H9 (cell line): ENCODE measurements at regions not wholly inside any gene's neighbourhood (a gene's known extent, or its start where the extent isn't known, plus 50 kb on each side); places are given as distances from the start of the nearest gene placed in this dataset.

Source experiments
- DNase-seq: peaks from one replicate; pipeline ENCODE4 v3.0.0-alpha.2; 2017
- H2AFZ ChIP-seq: one replicate; pipeline ENCODE4 v1.6.1; 2013; ENCODE audit warnings: mild to moderate bottlenecking, low read length, control low read depth, moderate library complexity
- H2AK5ac ChIP-seq: 2 replicates; pipeline ENCODE4 v1.6.1; 2013; ENCODE audit warnings: low read length, control low read depth, mixed read lengths; ENCODE audit not compliant: insufficient read length
- H2BK120ac ChIP-seq: one replicate; pipeline ENCODE4 v1.6.1; 2013; ENCODE audit warnings: low read depth, mild to moderate bottlenecking, low read length, control low read depth, inconsistent platforms; ENCODE audit not compliant: poor library complexity, severe bottlenecking
- H2BK12ac ChIP-seq: 2 replicates; pipeline ENCODE4 v1.6.1; 2013; ENCODE audit warnings: low read length, control low read depth, mixed read lengths, low read depth; ENCODE audit not compliant: insufficient read length
- H2BK15ac ChIP-seq: 2 replicates; pipeline ENCODE4 v1.6.1; 2013; ENCODE audit warnings: low read depth, low read length, control low read depth
- H2BK20ac ChIP-seq: one replicate; pipeline ENCODE4 v1.6.1; 2013; ENCODE audit warnings: low read depth, mild to moderate bottlenecking, low read length, control low read depth, inconsistent platforms; ENCODE audit not compliant: poor library complexity, severe bottlenecking
- H2BK5ac ChIP-seq: 2 replicates; pipeline ENCODE4 v1.6.1; 2013; ENCODE audit warnings: low read length, control low read depth, mixed read lengths; ENCODE audit not compliant: insufficient read length
- H3K14ac ChIP-seq: 2 replicates; pipeline ENCODE4 v1.6.1; 2013; ENCODE audit warnings: low read length, control low read depth; ENCODE audit not compliant: insufficient read depth
- H3K18ac ChIP-seq: 2 replicates; pipeline ENCODE4 v1.6.1; 2013; ENCODE audit warnings: low read depth, mild to moderate bottlenecking, mixed read lengths, low read length, control low read depth; ENCODE audit not compliant: insufficient read length
- H3K23ac ChIP-seq: 2 replicates; pipeline ENCODE4 v1.6.1; 2013; ENCODE audit warnings: low read length, control low read depth, mixed read lengths, low read depth; ENCODE audit not compliant: insufficient read length
- H3K23me2 ChIP-seq: 2 replicates; pipeline ENCODE4 v1.6.1; 2013; ENCODE audit warnings: low read depth, mild to moderate bottlenecking, mixed read lengths, low read length, control low read depth; ENCODE audit not compliant: insufficient read length, poor library complexity, severe bottlenecking
- H3K27ac ChIP-seq: 2 replicates; pipeline ENCODE4 v1.5.1; 2013; ENCODE audit warnings: low read length, control low read depth, mixed read lengths, low read depth; ENCODE audit not compliant: insufficient read length
- H3K27me3 ChIP-seq: 2 replicates; pipeline ENCODE4 v1.6.1; 2013; ENCODE audit warnings: low read length, control low read depth, inconsistent platforms; ENCODE audit not compliant: insufficient read depth
- H3K4ac ChIP-seq: 2 replicates; pipeline ENCODE4 v1.6.1; 2013; ENCODE audit warnings: low read depth, mild to moderate bottlenecking, control low read depth, inconsistent platforms, low read length, moderate library complexity
- H3K4me1 ChIP-seq: 2 replicates; pipeline ENCODE4 v1.6.1; 2013; ENCODE audit warnings: low read length, control low read depth, inconsistent platforms; ENCODE audit not compliant: insufficient read depth
- H3K4me2 ChIP-seq: 2 replicates; pipeline ENCODE4 v1.6.1; 2013; ENCODE audit warnings: low read length, control low read depth, mixed read lengths; ENCODE audit not compliant: insufficient read length, insufficient read depth
- H3K56ac ChIP-seq: 2 replicates; pipeline ENCODE4 v1.6.1; 2013; ENCODE audit warnings: low read depth, mild to moderate bottlenecking, mixed read lengths, low read length, control low read depth; ENCODE audit not compliant: insufficient read length
- H3K79me1 ChIP-seq: 2 replicates; pipeline ENCODE4 v1.6.1; 2013; ENCODE audit warnings: low read depth, mild to moderate bottlenecking, moderate library complexity, low read length, control low read depth, inconsistent platforms; ENCODE audit not compliant: insufficient read depth, poor library complexity, severe bottlenecking
- H3K79me2 ChIP-seq: 2 replicates; pipeline ENCODE4 v1.6.1; 2013; ENCODE audit warnings: low read length, control low read depth, inconsistent platforms; ENCODE audit not compliant: insufficient read depth
- H3K9ac ChIP-seq: 2 replicates; pipeline ENCODE4 v1.6.1; 2013; ENCODE audit warnings: low read length, control low read depth, mixed read lengths; ENCODE audit not compliant: insufficient read length; ENCODE audit errors: extremely low read depth
- H3K9me3 ChIP-seq: one replicate; pipeline ENCODE4 v1.6.1; 2013; ENCODE audit warnings: low read depth, low read length, inconsistent platforms; ENCODE audit not compliant: control insufficient read depth
- H3T11ph ChIP-seq: one replicate; pipeline ENCODE4 v1.6.1; 2013; ENCODE audit warnings: mild to moderate bottlenecking, low read length, control low read depth, inconsistent platforms
- H4K20me1 ChIP-seq: one replicate; pipeline ENCODE4 v1.6.1; 2013; ENCODE audit not compliant: control insufficient read depth, insufficient read length, insufficient read depth
- H4K5ac ChIP-seq: 2 replicates; pipeline ENCODE4 v1.6.1; 2013; ENCODE audit warnings: low read depth, mild to moderate bottlenecking, mixed read lengths, low read length, control low read depth; ENCODE audit not compliant: insufficient read length
- H4K8ac ChIP-seq: replicated peaks from 2 replicates; pipeline ENCODE4 v1.6.1; 2013; ENCODE audit warnings: low read length, control low read depth, mixed read lengths, low read depth; ENCODE audit not compliant: insufficient read length
- H4K91ac ChIP-seq: 2 replicates; pipeline ENCODE4 v1.6.1; 2013; ENCODE audit warnings: low read depth, mild to moderate bottlenecking, moderate library complexity, mixed read lengths, low read length, control low read depth; ENCODE audit not compliant: insufficient read length
- H3K27ac Mint-ChIP-seq, 3 experiments: 2 replicates in 2 of 3; 3 replicates in 1 of 3; pipeline ENCODE4 v1.8.0; 2020 to 2021; ENCODE audit warnings: mixed read lengths in 3 of 3, mild to moderate bottlenecking in 1 of 3, moderate library complexity in 1 of 3
- H3K27me3 Mint-ChIP-seq: 2 replicates; pipeline ENCODE4 v1.8.0; 2021; ENCODE audit warnings: low read depth, mild to moderate bottlenecking, moderate library complexity, mixed read lengths
- H3K36me3 Mint-ChIP-seq, 3 experiments: 2 replicates in 2 of 3; 3 replicates in 1 of 3; pipeline ENCODE4 v1.8.0; 2020 to 2021; ENCODE audit warnings: low read depth in 3 of 3, mixed read lengths in 3 of 3; ENCODE audit not compliant: insufficient read depth in 1 of 3
- H3K4me1 Mint-ChIP-seq, 2 experiments: 2 replicates each; pipeline ENCODE4 v1.8.0; 2020; ENCODE audit warnings: mixed read lengths in 2 of 2
- H3K4me3 Mint-ChIP-seq, 2 experiments: 2 replicates in 1 of 2; 3 replicates in 1 of 2; pipeline ENCODE4 v1.8.0; 2020 to 2021; ENCODE audit warnings: mild to moderate bottlenecking in 2 of 2, mixed read lengths in 2 of 2, moderate library complexity in 1 of 2
- H3K9me3 Mint-ChIP-seq, 2 experiments: 2 replicates in 1 of 2; 3 replicates in 1 of 2; pipeline ENCODE4 v1.8.0; 2020; ENCODE audit warnings: mild to moderate bottlenecking in 2 of 2, mixed read lengths in 2 of 2, moderate library complexity in 1 of 2
- WGBS: extraction: QIAGEN DNeasy Blood & Tissue Kit; methylation state at CpG from one replicate; pipeline ENCODE4 v1.1.7; 2013; ENCODE audit warnings: missing lambda C conversion rate, low lambda C conversion rate, mixed read lengths; ENCODE audit not compliant: insufficient read length; ENCODE audit errors: extremely low coverage; 5-methylcytosine and 5-hydroxymethylcytosine counted together
- TF ChIP-seq, protein P1 (sequence below): fragments of 200-600 bp; sonication (generic); conservative IDR thresholded peaks from 3 replicates; pipeline ENCODE4 v1.8.0; 2021; ENCODE audit warnings: antibody characterized with exemption, mild to moderate bottlenecking

DNA sequence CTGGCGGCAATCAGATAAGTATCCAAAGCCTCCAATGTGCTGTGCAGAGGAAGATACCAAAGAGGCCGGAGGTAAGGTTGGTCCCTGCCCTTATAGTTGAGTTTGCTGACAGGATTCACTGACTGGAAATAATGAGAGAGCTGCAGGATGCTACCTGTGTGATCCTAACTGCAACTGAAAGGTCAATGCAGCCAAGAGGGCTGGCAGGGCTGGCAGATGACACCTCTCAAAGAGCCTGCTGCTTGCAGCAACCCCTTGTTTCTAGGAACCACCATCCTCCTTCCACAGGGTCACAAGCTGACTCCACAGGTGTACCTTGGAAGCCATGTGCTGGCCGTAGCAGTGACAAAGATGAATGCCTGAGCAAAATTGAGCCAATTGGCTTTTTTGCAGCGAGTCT is 348.1 kb downstream of the DDX10 start:
- H2BK15ac ChIP-seq: no peak overlapping the region
- no peaks in the 10 kb centered on the region for H3K9me3 ChIP-seq
- H4K8ac ChIP-seq: no peak overlapping the region
- no peaks in the 10 kb centered on the region for H3K4me1 ChIP-seq
- H4K5ac ChIP-seq: no peak overlapping the region
- no peaks in the 10 kb centered on the region for H3K27me3 ChIP-seq
- TF ChIP-seq, protein P1, sequence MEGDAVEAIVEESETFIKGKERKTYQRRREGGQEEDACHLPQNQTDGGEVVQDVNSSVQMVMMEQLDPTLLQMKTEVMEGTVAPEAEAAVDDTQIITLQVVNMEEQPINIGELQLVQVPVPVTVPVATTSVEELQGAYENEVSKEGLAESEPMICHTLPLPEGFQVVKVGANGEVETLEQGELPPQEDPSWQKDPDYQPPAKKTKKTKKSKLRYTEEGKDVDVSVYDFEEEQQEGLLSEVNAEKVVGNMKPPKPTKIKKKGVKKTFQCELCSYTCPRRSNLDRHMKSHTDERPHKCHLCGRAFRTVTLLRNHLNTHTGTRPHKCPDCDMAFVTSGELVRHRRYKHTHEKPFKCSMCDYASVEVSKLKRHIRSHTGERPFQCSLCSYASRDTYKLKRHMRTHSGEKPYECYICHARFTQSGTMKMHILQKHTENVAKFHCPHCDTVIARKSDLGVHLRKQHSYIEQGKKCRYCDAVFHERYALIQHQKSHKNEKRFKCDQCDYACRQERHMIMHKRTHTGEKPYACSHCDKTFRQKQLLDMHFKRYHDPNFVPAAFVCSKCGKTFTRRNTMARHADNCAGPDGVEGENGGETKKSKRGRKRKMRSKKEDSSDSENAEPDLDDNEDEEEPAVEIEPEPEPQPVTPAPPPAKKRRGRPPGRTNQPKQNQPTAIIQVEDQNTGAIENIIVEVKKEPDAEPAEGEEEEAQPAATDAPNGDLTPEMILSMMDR: no peak
- no peak overlapping the region for H2BK20ac ChIP-seq
- H3K14ac ChIP-seq: no peak overlapping the region
- WGBS: no CpG with 5 or more reads among the region's 4 CpGs
- no peaks in the 10 kb centered on the region for H3K79me2 ChIP-seq
- no peak overlapping the region for H3K27ac ChIP-seq
- H3K23me2 ChIP-seq: no peaks in the 10 kb centered on the region
- no peak overlapping the region for H4K91ac ChIP-seq
- H3K9me3 Mint-ChIP-seq: no peaks in the 10 kb centered on the region
- H3K27ac Mint-ChIP-seq: no peak overlapping the region; a peak in 1 of 7 replicates
- H3K56ac ChIP-seq: no peak overlapping the region
- DNase-seq: no peak
- no peak overlapping the region for H3K4me3 Mint-ChIP-seq
- H2AK5ac ChIP-seq: no peak overlapping the region
- no peaks in the 10 kb centered on the region for H4K20me1 ChIP-seq
- H3K4me2 ChIP-seq: no peak overlapping the region
- H3K4ac ChIP-seq: no peak overlapping the region
- no peaks in the 10 kb centered on the region; the same call in 1 of the 2 replicates for H3K27me3 Mint-ChIP-seq
- H2BK12ac ChIP-seq: no peak overlapping the region
- no peak overlapping the region for H3K18ac ChIP-seq
- H2BK120ac ChIP-seq: no peak overlapping the region
- no peaks in the 10 kb centered on the region for H3K4me1 Mint-ChIP-seq
- no peak overlapping the region for H3K9ac ChIP-seq
- no peak overlapping the region for H3T11ph ChIP-seq
- no peak overlapping the region for H3K23ac ChIP-seq
- H3K79me1 ChIP-seq: no peaks in the 10 kb centered on the region
- H2AFZ ChIP-seq: peak overlapping the region; percentile 24
- H3K36me3 Mint-ChIP-seq: peaks cover 0 to 1% (median 0%) of the 10 kb centered on the region in 3 experiments; a peak in 1 of 7 replicates
- H2BK5ac ChIP-seq: no peak overlapping the region
